HG03442 (cell line): ENCODE measurements at regions not wholly inside any gene's neighbourhood (a gene's known extent, or its start where the extent isn't known, plus 50 kb on each side); places are given as distances from the start of the nearest gene placed in this dataset.

Experiments
- ATAC-seq: cut with Tn5 transposase; IDR thresholded peaks from one replicate; pipeline ENCODE4 v1.9.1; 2021; ENCODE audit warnings: mild to moderate bottlenecking, moderate library complexity; ENCODE audit not compliant: unreplicated experiment

GRCh38 chr4:177923888-177924287, 481.7 kb upstream of the AGA start:
- no peak for ATAC-seq

- ATAC-seq, result no peak
These were observed 494.8 kb upstream of the AGA start for GRCh38 chr4:177937041-177937440.

GRCh38 chr4:177938226-177938625, 496.0 kb upstream of the AGA start:
- ATAC-seq, result no peak

GRCh38 chr4:177945268-177945667, 503.0 kb upstream of the AGA start:
- ATAC-seq, result no peak

GRCh38 chr4:177947607-177948006, 505.4 kb upstream of the AGA start:
- no peak for ATAC-seq

- no peak for ATAC-seq
These were observed 506.6 kb upstream of the AGA start for GRCh38 chr4:177948853-177949252.

GRCh38 chr4:177951026-177951425, 508.8 kb upstream of the AGA start:
- no peak for ATAC-seq

GRCh38 chr4:177952723-177953122, 510.5 kb upstream of the AGA start:
- ATAC-seq, result no peak

- no peak for ATAC-seq
These were observed 515.5 kb upstream of the AGA start for GRCh38 chr4:177957596-177958360.

GRCh38 chr4:177960566-177960965, 518.3 kb upstream of the AGA start:
- ATAC-seq, result no peak

- ATAC-seq, result no peak
These were observed 519.6 kb upstream of the AGA start for GRCh38 chr4:177961761-177962380.

GRCh38 chr4:177964061-177964460, 521.8 kb upstream of the AGA start:
- ATAC-seq, result no peak

GRCh38 chr4:177964693-177965168, 522.5 kb upstream of the AGA start:
- no peak for ATAC-seq

- no peak for ATAC-seq
These were observed 525.1 kb upstream of the AGA start for GRCh38 chr4:177967328-177967727.

- no peak for ATAC-seq
These were observed 526.7 kb upstream of the AGA start for GRCh38 chr4:177968817-177969442.

- no peak for ATAC-seq
These were observed 532.2 kb upstream of the AGA start for GRCh38 chr4:177974461-177974860.

- no peak for ATAC-seq
These were observed 533.2 kb upstream of the AGA start for GRCh38 chr4:177975315-177975987.

- ATAC-seq, result no peak
These were observed 544.0 kb upstream of the AGA start for GRCh38 chr4:177986236-177986635.

- no peak for ATAC-seq
These were observed 545.7 kb upstream of the AGA start for GRCh38 chr4:177987896-177988295.

- ATAC-seq, result no peak
These were observed 547.4 kb upstream of the AGA start for GRCh38 chr4:177989503-177990201.

- ATAC-seq, result no peak
These were observed 560.9 kb upstream of the AGA start for GRCh38 chr4:178003098-178003657.
